ENCODE measurements at regions not wholly inside any gene's neighbourhood (a gene's known extent, or its start where the extent isn't known, plus 50 kb on each side); places are given as distances from the start of the nearest gene placed in this dataset.

- TF ChIP-seq CTCF (IDR thresholded peaks at IDR 0.05) (no peak), POLR2AphosphoS5 (IDR thresholded peaks at IDR 0.05) (no peak)
Measured at GRCh38 chr6:156398371-156398770, 378.8 kb upstream of the ARID1B start.

Measured in prostate gland (tissue), 2 donors.